Activated CD4-positive, alpha-beta T cell treated with anti-CD3 and anti-CD28 coated beads for 36 hours (primary cell): ENCODE measurements at regions not wholly inside any gene's neighbourhood (a gene's known extent, or its start where the extent isn't known, plus 50 kb on each side); places are given as distances from the start of the nearest gene placed in this dataset.

Source experiments
- ATAC-seq: fragments of 200-7000 bp; cut with Tn5 transposase; one replicate; pipeline ENCODE4 v1.10.0; 2021; ENCODE audit warnings: mild to moderate bottlenecking, moderate library complexity
- CTCF ChIA-PET: fragments of 350-600 bp; sonication (Branson Sonifier 250); formaldehyde crosslinking; loops from one replicate; lab custom pipeline; 2021; ENCODE audit warnings: antibody characterized with exemption; lab: Charles Lee
- POLR2A ChIA-PET: fragments of 350-600 bp; sonication (Branson Sonifier 250); formaldehyde crosslinking; loops from one replicate; lab custom pipeline; 2021; ENCODE audit warnings: antibody characterized with exemption, inconsistent platforms; lab: Charles Lee
- DNase-seq: peaks from one replicate; pipeline ENCODE4 v3.0.0-alpha.2; 2020
- H3K27ac Mint-ChIP-seq: one replicate; pipeline ENCODE4 v1.8.0; 2021; ENCODE audit warnings: mixed read lengths
- H3K27me3 Mint-ChIP-seq: one replicate; pipeline ENCODE4 v1.8.0; 2021; ENCODE audit warnings: mixed read lengths
- H3K36me3 Mint-ChIP-seq: one replicate; pipeline ENCODE4 v1.8.0; 2021; ENCODE audit warnings: low read depth, mixed read lengths
- H3K4me1 Mint-ChIP-seq: one replicate; pipeline ENCODE4 v1.8.0; 2021; ENCODE audit warnings: mixed read lengths
- H3K4me3 Mint-ChIP-seq: one replicate; pipeline ENCODE4 v1.8.0; 2021; ENCODE audit warnings: mild to moderate bottlenecking, moderate library complexity, mixed read lengths
- H3K9me3 Mint-ChIP-seq: one replicate; pipeline ENCODE4 v1.8.0; 2021; ENCODE audit warnings: low read depth, mixed read lengths
- intact Hi-C, 2 experiments: fragments of 100-400 bp; cut with DNase I in 1 of 2; cut with micrococcal nuclease in 1 of 2; formaldehyde crosslinking; loops; one replicate each; pipeline versions ENCODE4 v1.14.2 to v1.15.1; 2022 to 2024; cut with DNase I, micrococcal nuclease

DNA sequence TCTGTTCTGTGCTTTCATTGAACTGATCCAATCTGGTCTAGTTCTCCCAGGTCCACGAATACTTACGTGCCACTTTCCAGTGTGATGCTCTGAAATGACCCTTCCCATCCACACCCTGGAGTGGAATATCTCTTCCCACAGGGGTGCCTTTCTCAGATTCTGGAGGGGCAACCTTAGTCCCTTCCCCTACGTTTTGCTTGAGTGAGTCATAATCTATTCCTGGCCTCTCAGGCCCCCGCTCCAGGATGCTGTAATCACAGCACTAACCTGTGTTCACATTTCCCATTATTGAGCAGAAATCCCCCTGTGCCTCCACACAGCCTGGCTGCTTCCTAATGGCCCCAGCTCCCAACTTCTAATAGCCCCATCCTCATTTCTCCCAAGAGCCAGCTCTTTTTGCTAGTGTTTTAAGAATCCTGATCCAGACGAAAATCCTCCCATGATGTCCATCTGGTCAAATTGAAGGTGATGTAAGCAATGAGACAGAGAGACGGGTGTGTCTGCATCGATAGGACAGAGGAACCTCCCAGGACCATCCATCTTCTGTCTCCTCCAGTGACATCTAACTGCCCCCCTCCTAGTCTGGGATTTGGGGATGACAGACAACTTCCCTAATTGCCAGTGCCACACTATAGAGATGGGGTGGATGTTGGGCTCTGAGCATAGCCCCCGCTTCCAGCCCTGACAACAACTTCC is 164.0 kb upstream of the MAF start:
- Mint-ChIP-seq H3K4me3 (no peak overlapping the region), H3K9me3 (no peaks in the 10 kb centered on the region), H3K4me1 (peaks cover under 1% of the 10 kb centered on the region), H3K27me3 (peaks cover 3% of the 10 kb centered on the region), H3K27ac (no peak overlapping the region), H3K36me3 (no peaks in the 10 kb centered on the region)
- ChIA-PET POLR2A (no interaction called here), CTCF (no interaction called here)
- no peak for DNase-seq
- no peak for ATAC-seq
- intact Hi-C loops, result no loop called here

DNA sequence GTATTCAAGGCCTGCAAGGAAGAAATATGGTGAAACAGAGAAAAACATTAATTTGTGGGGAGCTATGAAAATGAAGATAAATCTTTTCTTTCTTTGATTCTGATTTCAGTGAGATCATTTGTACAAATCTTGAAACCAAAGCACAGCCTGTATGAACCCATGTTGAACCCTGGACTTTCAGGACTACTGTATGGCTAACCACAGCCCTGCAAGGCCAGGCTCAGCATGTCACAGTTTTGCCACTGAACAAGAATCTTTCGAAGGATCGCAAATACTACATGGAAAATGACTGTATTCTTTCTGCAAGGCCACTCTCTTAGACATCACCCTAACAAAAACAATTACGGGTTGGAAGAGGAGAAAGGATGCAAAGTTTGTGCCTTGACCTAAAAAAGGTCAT is 161.7 kb upstream of the MAF start:
- Mint-ChIP-seq H3K27ac (no peak overlapping the region), H3K9me3 (no peaks in the 10 kb centered on the region), H3K4me1 (peaks cover 10% of the 10 kb centered on the region), H3K4me3 (no peak overlapping the region), H3K36me3 (no peaks in the 10 kb centered on the region), H3K27me3 (peaks cover 4% of the 10 kb centered on the region)
- intact Hi-C loops, result no loop called here
- no peak for DNase-seq
- ChIA-PET POLR2A (interaction anchor here (0.6 kb wide), 1 partner anchor 14 kb away, joined by 3 read pairs; no protein-coding TSS in a partner anchor), CTCF (interaction anchor here (0.7 kb wide), 1 partner anchor 22 kb away, joined by 4 read pairs; no protein-coding TSS in a partner anchor)
- no peak for ATAC-seq

DNA sequence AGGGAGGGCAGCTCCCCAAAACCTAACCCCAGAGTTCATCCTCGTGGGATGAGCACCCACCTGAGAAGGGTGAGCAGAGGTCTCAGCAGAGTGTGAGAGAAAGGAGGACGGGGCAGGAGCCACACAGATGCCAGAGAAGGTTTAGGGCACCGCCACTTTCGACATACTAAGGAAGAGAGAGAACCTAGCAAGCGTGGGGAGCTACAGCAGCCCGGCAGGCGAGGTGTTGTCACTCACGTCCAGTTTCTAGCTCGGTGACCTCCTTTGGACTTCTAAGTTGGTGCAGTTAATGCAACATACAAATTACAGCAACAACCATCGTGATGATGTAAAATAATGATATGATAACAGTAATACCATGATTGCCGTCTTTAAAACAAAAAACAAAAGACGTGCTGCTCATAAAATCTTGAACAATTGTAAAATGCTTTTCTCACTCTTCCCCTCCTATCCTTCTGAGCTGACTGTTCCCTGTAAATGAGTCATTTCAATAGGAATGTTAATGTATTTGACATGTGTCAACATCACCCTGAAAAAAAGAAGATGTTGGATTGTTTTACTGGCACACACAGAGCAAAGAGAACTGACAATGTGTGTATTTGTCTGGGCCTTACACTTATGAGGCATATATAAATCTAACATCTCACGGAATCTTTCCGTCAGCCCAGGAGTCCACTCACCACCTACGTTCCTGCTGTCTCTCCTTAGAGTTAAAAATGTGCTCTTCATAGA is 158.2 kb upstream of the MAF start:
- POLR2A ChIA-PET, result no interaction called here
- no peak for ATAC-seq
- no peak overlapping the region for H3K4me3 Mint-ChIP-seq
- H3K9me3 Mint-ChIP-seq, result no peaks in the 10 kb centered on the region
- no peak overlapping the region for H3K27ac Mint-ChIP-seq
- intact Hi-C loops, result loop anchor here (1.0 to 5.0 kb wide), 3 partner anchors 85 to 146 kb away; no protein-coding TSS in a partner anchor
- CTCF ChIA-PET, result no interaction called here
- H3K4me1 Mint-ChIP-seq, result peaks cover 37% of the 10 kb centered on the region
- DNase-seq, result no peak
- H3K36me3 Mint-ChIP-seq, result no peaks in the 10 kb centered on the region
- peaks cover 9% of the 10 kb centered on the region for H3K27me3 Mint-ChIP-seq

DNA sequence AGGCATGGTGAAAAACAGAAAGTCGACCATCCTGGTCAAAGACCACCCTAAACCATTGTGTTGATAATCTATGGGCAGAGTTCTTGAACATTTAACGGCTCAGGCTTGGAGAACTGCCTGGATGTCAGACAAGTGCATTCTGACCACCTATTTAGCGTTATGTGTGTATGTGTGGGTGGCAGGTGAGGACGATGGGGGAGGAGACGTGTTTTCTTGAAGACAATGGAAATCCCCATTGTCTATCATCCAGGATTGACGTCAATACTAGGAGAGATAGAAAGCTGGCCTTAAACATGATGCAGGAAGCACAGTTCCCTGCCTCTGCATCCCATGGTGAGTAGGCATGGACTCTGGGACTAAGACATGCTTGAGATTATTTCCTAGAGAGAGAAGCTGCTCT is 157.4 kb upstream of the MAF start:
- peaks cover 37% of the 10 kb centered on the region for H3K4me1 Mint-ChIP-seq
- ATAC-seq (peak; percentile 55), DNase-seq (peak; percentile 32)
- no peaks in the 10 kb centered on the region for H3K9me3 Mint-ChIP-seq
- peak overlapping the region; percentile 10 for H3K27ac Mint-ChIP-seq
- ChIA-PET CTCF (no interaction called here), POLR2A (no interaction called here)
- intact Hi-C loops, result loop anchor here (1.0 to 5.0 kb wide), 3 partner anchors 85 to 146 kb away; no protein-coding TSS in a partner anchor
- peaks cover 9% of the 10 kb centered on the region for H3K27me3 Mint-ChIP-seq
- H3K4me3 Mint-ChIP-seq, result no peak overlapping the region
- no peaks in the 10 kb centered on the region for H3K36me3 Mint-ChIP-seq

- peaks cover 10% of the 10 kb centered on the region for H3K27me3 Mint-ChIP-seq
- H3K4me1 Mint-ChIP-seq, result peaks cover 37% of the 10 kb centered on the region
- no peaks in the 10 kb centered on the region for H3K9me3 Mint-ChIP-seq
- intact Hi-C loops, result loop anchor here in 1 of 2 experiments (5.0 kb wide), 2 partner anchors 130 to 145 kb away; no protein-coding TSS in a partner anchor
- DNase-seq, result no peak
- ChIA-PET POLR2A (no interaction called here), CTCF (interaction anchor here (0.6 kb wide), 1 partner anchor 306 kb away, joined by 3 read pairs; no protein-coding TSS in a partner anchor)
- H3K27ac Mint-ChIP-seq, result peak overlapping the region; percentile 56
- H3K4me3 Mint-ChIP-seq, result no peak overlapping the region
- no peaks in the 10 kb centered on the region for H3K36me3 Mint-ChIP-seq
- ATAC-seq, result peak; percentile 24
Measured at GRCh38 chr16:79757163-79757562, 156.6 kb upstream of the MAF start.

DNA sequence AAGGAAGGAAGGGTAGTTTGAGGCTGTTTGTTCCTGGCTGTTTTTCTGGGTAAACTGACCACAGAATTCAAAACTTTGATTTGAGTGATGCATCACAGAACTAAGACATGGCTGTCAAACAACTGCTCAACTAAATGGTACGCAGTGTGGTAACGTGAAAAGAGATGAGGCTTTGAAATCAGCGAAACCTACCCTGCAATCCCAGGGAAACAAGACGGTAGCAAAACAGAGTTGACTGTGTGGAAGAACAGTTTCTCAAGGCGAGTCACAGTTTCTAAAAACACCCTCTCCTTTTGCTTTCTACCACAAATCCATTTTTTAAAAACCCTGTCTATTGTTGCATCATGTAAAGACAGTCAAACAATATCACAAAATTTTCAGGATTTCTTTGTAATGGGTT is 156.0 kb upstream of the MAF start:
- DNase-seq, result no peak
- Mint-ChIP-seq H3K27me3 (peaks cover 10% of the 10 kb centered on the region), H3K4me3 (no peak overlapping the region), H3K36me3 (no peaks in the 10 kb centered on the region), H3K27ac (peak overlapping the region; percentile 56), H3K9me3 (no peaks in the 10 kb centered on the region), H3K4me1 (peaks cover 37% of the 10 kb centered on the region)
- POLR2A ChIA-PET, result no interaction called here
- CTCF ChIA-PET, result interaction anchor here (0.6 kb wide), 1 partner anchor 305 kb away, joined by 3 read pairs; no protein-coding TSS in a partner anchor
- intact Hi-C loops, result loop anchor here in 1 of 2 experiments (1.0 to 5.0 kb wide), 3 partner anchors 87 to 144 kb away; no protein-coding TSS in a partner anchor
- ATAC-seq, result peak; percentile 66

DNA sequence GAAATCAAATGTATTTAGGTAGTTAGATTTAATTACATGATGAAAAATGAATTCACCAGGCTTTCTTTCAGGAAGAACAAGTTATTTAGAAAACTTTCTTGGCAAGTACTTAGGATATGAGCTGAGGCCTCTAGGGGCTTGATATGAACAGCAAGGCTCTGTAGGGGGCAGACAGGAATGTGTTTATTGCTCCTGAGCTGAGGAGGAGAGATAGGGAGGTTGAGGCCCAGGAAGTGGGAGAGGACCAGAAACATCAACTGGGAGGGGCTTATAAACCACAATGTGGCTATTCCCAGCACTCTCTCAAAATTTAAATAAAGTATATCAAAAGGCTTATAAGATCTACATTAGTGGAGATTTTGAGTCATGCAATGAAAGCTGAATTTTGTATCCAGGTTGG is 154.0 kb upstream of the MAF start:
- intact Hi-C loops, result no loop called here
- ATAC-seq (no peak), DNase-seq (no peak)
- no peak overlapping the region for H3K4me3 Mint-ChIP-seq
- ChIA-PET POLR2A (no interaction called here), CTCF (no interaction called here)
- peaks cover 7% of the 10 kb centered on the region for H3K27me3 Mint-ChIP-seq
- H3K27ac Mint-ChIP-seq, result no peak overlapping the region
- no peaks in the 10 kb centered on the region for H3K9me3 Mint-ChIP-seq
- no peaks in the 10 kb centered on the region for H3K36me3 Mint-ChIP-seq
- H3K4me1 Mint-ChIP-seq, result peaks cover 37% of the 10 kb centered on the region

GRCh38 chr16:79754081-79754480 is 153.5 kb upstream of the MAF start:
- Mint-ChIP-seq H3K27me3 (peaks cover 10% of the 10 kb centered on the region), H3K9me3 (no peaks in the 10 kb centered on the region)
- CTCF ChIA-PET, result no interaction called here

DNA sequence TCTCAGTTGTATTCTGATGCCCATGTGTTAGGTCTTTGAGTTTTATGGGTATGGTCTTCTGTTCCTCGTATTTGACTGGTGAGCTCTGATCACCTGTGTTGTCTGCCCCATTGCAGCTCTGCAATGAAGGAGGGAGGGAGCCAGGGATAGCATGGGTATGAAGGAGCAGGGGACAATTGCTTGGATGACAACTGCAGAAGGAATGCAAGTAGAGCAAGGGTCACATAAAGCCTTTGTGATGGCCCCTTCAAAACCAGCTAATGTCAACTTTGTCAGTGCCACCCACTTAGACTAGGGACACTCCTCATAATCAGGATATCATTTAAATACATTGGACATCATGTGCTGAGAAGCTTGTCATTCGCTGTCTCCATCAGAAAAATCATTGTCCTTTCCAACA is 152.7 kb upstream of the MAF start:
- intact Hi-C loops, result no loop called here
- no peak for ATAC-seq
- H3K9me3 Mint-ChIP-seq, result no peaks in the 10 kb centered on the region
- H3K27me3 Mint-ChIP-seq, result peaks cover 8% of the 10 kb centered on the region
- ChIA-PET CTCF (no interaction called here), POLR2A (no interaction called here)
- H3K36me3 Mint-ChIP-seq, result no peaks in the 10 kb centered on the region
- no peak for DNase-seq
- H3K27ac Mint-ChIP-seq, result no peak overlapping the region
- peaks cover 37% of the 10 kb centered on the region for H3K4me1 Mint-ChIP-seq
- no peak overlapping the region for H3K4me3 Mint-ChIP-seq

More at GRCh38 chr16:79754081-79754480, 153.5 kb upstream of the MAF start:
- ATAC-seq (no peak), DNase-seq (no peak)
- intact Hi-C loops, result no loop called here
- H3K4me3 Mint-ChIP-seq, result no peak overlapping the region
- H3K36me3 Mint-ChIP-seq, result no peaks in the 10 kb centered on the region
- POLR2A ChIA-PET, result no interaction called here
- H3K4me1 Mint-ChIP-seq, result peaks cover 37% of the 10 kb centered on the region
- H3K27ac Mint-ChIP-seq, result no peak overlapping the region

- no peaks in the 10 kb centered on the region for H3K36me3 Mint-ChIP-seq
- peaks cover 31% of the 10 kb centered on the region for H3K4me1 Mint-ChIP-seq
- ATAC-seq, result no peak
- H3K27me3 Mint-ChIP-seq, result peaks cover 8% of the 10 kb centered on the region
- H3K4me3 Mint-ChIP-seq, result no peak overlapping the region
- no peak overlapping the region for H3K27ac Mint-ChIP-seq
- intact Hi-C loops, result no loop called here
- ChIA-PET POLR2A (interaction anchor here (0.7 kb wide), 1 partner anchor 1205 kb away, joined by 4 read pairs; no protein-coding TSS in a partner anchor), CTCF (interaction anchor here (0.6 kb wide), 1 partner anchor 75 kb away, joined by 3 read pairs; no protein-coding TSS in a partner anchor)
- H3K9me3 Mint-ChIP-seq, result no peaks in the 10 kb centered on the region
- no peak for DNase-seq
Measured at GRCh38 chr16:79752396-79752795, 151.9 kb upstream of the MAF start.

DNA sequence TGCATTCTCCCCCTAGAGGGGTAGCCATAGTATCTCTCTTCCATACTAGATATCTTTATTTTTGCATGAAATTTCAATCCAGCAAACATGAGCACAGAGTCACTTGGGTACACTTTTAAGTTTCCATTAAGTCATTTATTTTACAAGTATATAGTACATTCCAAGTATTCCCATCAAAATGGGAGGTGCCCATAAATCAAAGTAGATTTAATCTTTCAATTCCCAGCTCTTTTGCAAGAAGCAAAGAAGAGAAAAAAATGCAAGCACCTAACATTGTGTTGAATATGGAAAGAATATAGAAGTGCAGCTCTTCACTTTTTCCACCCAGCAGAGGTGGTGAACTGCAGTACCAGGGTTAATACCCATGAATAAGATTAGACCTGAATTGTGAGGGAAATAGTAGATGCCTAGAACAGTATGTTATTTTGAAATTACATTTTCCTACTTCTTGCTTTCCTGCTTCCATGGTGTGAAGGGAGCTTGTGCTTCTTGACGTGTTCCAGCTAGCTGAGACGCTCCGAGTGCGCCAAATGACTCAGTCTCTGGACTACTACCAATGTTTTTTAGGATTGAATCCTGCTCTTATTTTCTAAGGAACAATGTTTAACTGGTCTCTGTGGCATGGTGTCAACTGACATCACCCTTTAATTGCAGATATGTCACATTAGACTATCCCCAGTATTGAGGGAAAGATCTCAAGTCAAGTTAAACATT is 151.1 kb upstream of the MAF start:
- Mint-ChIP-seq H3K27ac (no peak overlapping the region), H3K4me3 (no peak overlapping the region), H3K9me3 (no peaks in the 10 kb centered on the region), H3K27me3 (peaks cover 6% of the 10 kb centered on the region), H3K4me1 (peaks cover 24% of the 10 kb centered on the region), H3K36me3 (no peaks in the 10 kb centered on the region)
- ATAC-seq (no peak), DNase-seq (no peak)
- ChIA-PET CTCF (no interaction called here), POLR2A (interaction anchor here (0.7 kb wide), 1 partner anchor 1206 kb away, joined by 4 read pairs; no protein-coding TSS in a partner anchor)
- intact Hi-C loops, result no loop called here
